ENCODE measurements at regions not wholly inside any gene's neighbourhood (a gene's known extent, or its start where the extent isn't known, plus 50 kb on each side); places are given as distances from the start of the nearest gene placed in this dataset.

DNA sequence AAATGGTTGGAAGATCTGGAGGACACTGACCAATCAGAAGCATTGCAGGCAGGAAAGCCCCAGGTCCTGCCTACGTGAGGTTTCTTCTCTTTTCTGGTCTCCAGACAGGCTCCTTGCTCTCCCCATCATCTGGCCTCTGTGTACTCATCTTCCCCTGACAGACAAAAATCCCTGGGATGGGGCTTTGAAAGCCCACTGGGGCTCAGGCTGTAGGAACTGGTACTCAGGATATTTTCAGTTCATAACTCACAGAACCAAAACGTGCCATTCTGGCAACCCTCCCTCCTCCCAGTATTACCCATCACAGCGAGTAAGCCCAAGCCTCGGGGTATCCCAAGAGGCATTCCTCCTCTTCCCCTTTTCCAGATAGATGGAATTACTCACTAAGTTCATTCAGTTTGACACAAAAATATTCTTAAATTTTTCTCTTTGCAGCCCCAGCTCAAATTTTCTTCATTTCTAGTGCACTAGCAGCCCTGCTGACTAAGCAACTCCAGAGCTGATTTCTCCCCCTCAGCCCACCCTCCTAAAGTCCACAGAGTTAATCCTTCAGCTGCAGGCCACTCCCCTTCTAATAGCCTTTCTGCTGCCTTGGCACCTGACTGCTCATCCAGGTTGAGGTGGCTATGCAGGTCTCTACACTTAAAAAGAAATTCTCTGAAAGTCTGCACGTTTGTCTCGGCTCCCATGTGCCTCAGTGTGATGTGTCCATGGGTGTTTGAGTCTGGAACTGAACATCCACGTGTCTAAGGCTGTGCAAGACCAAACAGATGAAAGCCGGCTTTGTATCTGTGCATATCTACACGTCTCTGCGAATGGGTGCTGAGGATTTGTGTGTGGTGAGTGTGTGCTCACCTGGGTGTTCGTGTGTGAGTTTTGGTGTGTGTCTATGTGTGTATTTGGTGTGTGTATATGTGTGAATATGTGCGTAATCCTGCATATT, 331.4 kb downstream of the CCSER2 start:
- H4K20me1 ChIP-seq (ENCODE audit: insufficient read depth) = no peaks in the 10 kb centered on the region
- no peak for TF ChIP-seq CTCF (conservative IDR thresholded peaks at IDR 0.05; ENCODE audit: low read depth, low read length)
- no peak overlapping the region for H3K27ac ChIP-seq
- H3K4me1 ChIP-seq (ENCODE audit: low read depth, poor library complexity, severe bottlenecking) = no peaks in the 10 kb centered on the region
- no peak overlapping the region for H3K4me3 ChIP-seq (IDR thresholded peaks at IDR 0.05; ENCODE audit: insufficient read depth, low read depth, low read length)
- H2AFZ ChIP-seq (ENCODE audit: low read depth) = no peak overlapping the region
- H3K36me3 ChIP-seq (ENCODE audit: insufficient read depth) = no peaks in the 10 kb centered on the region
- H3K79me2 ChIP-seq (ENCODE audit: insufficient read depth, low read depth) = no peaks in the 10 kb centered on the region
- H3K9ac ChIP-seq = no peak overlapping the region
- no peak overlapping the region for H3K4me2 ChIP-seq
- no peaks in the 10 kb centered on the region for H3K27me3 ChIP-seq (ENCODE audit: insufficient read depth, low read depth)

GRCh38 chr10:84660450-84661159, 332.2 kb downstream of the CCSER2 start:
- no peaks in the 10 kb centered on the region for H3K4me1 ChIP-seq (ENCODE audit: low read depth, poor library complexity, severe bottlenecking)
- H2AFZ ChIP-seq (ENCODE audit: low read depth) = no peak overlapping the region
- H3K4me2 ChIP-seq = no peak overlapping the region
- TF ChIP-seq CTCF (conservative IDR thresholded peaks at IDR 0.05; ENCODE audit: low read depth, low read length) = no peak
- H3K9ac ChIP-seq = no peak overlapping the region
- H4K20me1 ChIP-seq (ENCODE audit: insufficient read depth) = no peaks in the 10 kb centered on the region
- H3K36me3 ChIP-seq (ENCODE audit: insufficient read depth) = no peaks in the 10 kb centered on the region
- no peaks in the 10 kb centered on the region for H3K79me2 ChIP-seq (ENCODE audit: insufficient read depth, low read depth)
- H3K4me3 ChIP-seq (IDR thresholded peaks at IDR 0.05; ENCODE audit: insufficient read depth, low read depth, low read length) = no peak overlapping the region
- H3K27ac ChIP-seq = no peak overlapping the region
- H3K27me3 ChIP-seq (ENCODE audit: insufficient read depth, low read depth) = no peaks in the 10 kb centered on the region

DNA sequence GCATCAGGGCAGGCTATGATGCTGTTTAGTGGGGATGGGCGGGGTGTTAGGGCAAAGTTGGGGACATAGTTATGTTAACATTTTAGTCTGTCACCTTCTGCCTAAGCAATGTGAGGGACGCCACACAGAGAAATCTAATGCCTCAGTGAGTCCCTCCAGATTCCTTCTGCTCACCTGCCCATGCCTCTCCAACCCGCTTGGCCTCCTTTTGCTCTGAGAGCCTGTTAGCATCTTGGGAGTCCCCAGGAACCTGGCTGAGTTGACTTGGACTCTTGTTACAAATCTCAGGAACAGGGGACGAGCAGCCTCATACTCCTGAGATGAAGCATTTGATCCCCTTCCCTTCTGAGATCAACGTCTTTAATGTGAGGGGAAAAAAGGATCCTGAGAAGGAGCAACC, 336.8 kb downstream of the CCSER2 start:
- H3K27ac ChIP-seq = no peak overlapping the region
- H3K4me1 ChIP-seq (ENCODE audit: low read depth, poor library complexity, severe bottlenecking) = no peaks in the 10 kb centered on the region
- no peak overlapping the region for H2AFZ ChIP-seq (ENCODE audit: low read depth)
- H4K20me1 ChIP-seq (ENCODE audit: insufficient read depth) = no peaks in the 10 kb centered on the region
- no peaks in the 10 kb centered on the region for H3K36me3 ChIP-seq (ENCODE audit: insufficient read depth)
- no peak overlapping the region for H3K9ac ChIP-seq
- H3K27me3 ChIP-seq (ENCODE audit: insufficient read depth, low read depth) = no peaks in the 10 kb centered on the region
- no peak for TF ChIP-seq CTCF (conservative IDR thresholded peaks at IDR 0.05; ENCODE audit: low read depth, low read length)
- no peak overlapping the region for H3K4me3 ChIP-seq (IDR thresholded peaks at IDR 0.05; ENCODE audit: insufficient read depth, low read depth, low read length)
- no peaks in the 10 kb centered on the region for H3K79me2 ChIP-seq (ENCODE audit: insufficient read depth, low read depth)
- H3K4me2 ChIP-seq = no peak overlapping the region

DNA sequence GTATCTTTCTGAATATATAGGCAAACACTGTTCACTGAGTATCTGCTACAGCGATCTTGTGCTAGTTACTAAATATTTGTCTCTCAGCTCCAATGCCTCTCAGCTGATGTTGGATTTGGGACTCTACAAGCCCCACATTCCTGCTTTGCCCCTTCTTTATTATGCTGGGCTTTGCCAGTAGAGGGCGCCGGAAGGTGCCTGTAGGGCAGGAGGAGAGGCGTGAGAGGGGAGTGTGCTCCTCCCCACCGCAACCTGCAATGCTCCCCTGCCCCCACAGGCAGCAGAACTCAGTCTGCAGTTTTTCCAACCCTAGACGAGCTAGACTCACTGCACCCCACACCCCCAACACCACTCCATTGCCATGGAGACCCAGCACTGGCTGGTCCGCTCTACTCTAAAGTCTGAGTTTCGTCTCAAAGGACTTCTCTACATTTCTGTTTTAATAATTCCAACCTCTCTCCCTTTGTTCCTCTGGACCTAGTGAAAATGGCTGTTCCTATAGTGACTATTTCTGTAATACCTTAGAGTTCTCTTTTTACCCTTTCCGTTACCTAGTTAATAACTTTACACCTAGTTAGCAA, 337.6 kb downstream of the CCSER2 start:
- Histone ChIP-seq H3K4me3 (IDR thresholded peaks at IDR 0.05; ENCODE audit: insufficient read depth, low read depth, low read length) (no peak overlapping the region), H2AFZ (ENCODE audit: low read depth) (no peak overlapping the region)
- peak; percentile 41; the same call in 1 of the 2 replicates for TF ChIP-seq CTCF (conservative IDR thresholded peaks at IDR 0.05; ENCODE audit: low read depth, low read length)

More for the DNA sequence above, 337.6 kb downstream of the CCSER2 start:
- Histone ChIP-seq H4K20me1 (ENCODE audit: insufficient read depth) (no peaks in the 10 kb centered on the region), H3K27ac (no peak overlapping the region), H3K79me2 (ENCODE audit: insufficient read depth, low read depth) (no peaks in the 10 kb centered on the region), H3K4me1 (ENCODE audit: low read depth, poor library complexity, severe bottlenecking) (no peaks in the 10 kb centered on the region), H3K27me3 (ENCODE audit: insufficient read depth, low read depth) (no peaks in the 10 kb centered on the region), H3K9ac (no peak overlapping the region), H3K4me2 (no peak overlapping the region), H3K36me3 (ENCODE audit: insufficient read depth) (no peaks in the 10 kb centered on the region)

Measured in KMS-11 (cell line).